HCT116 (cell line): ENCODE measurements at regions not wholly inside any gene's neighbourhood (a gene's known extent, or its start where the extent isn't known, plus 50 kb on each side); places are given as distances from the start of the nearest gene placed in this dataset.

ENCODE experiments used
- CTCF ChIP-seq, 3 experiments: fragments of 200-600 bp in 1 of 3; sonication (generic) in 1 of 3; IDR thresholded peaks in 2 of 3; conservative IDR thresholded peaks in 1 of 3; 2 replicates each; pipeline ENCODE4 v1.5.1; 2012 to 2017; ENCODE audit warnings: low read depth in 2 of 3, low read length in 2 of 3, antibody characterized with exemption in 1 of 3, borderline replicate concordance in 1 of 3, control low read depth in 1 of 3, mild to moderate bottlenecking in 1 of 3, mixed read lengths in 1 of 3, mixed run types in 1 of 3, moderate library complexity in 1 of 3; ENCODE audit not compliant: insufficient read depth in 1 of 3
- EZH2 ChIP-seq: fragments of 200-600 bp; sonication (generic); IDR thresholded peaks from 2 replicates; pipeline ENCODE4 v1.6.1; 2017; ENCODE audit warnings: antibody characterized with exemption, mixed run types
- POLR2A ChIP-seq: IDR thresholded peaks from 2 replicates; pipeline ENCODE4 v1.7.0; 2011; ENCODE audit warnings: borderline replicate concordance; ENCODE audit not compliant: insufficient read depth, insufficient read length; ENCODE audit errors: extremely low read depth
- RAD21 ChIP-seq: IDR thresholded peaks from 2 replicates; pipeline ENCODE4 v1.6.1; 2012; ENCODE audit warnings: low read depth, mild to moderate bottlenecking
- SIN3A ChIP-seq: IDR thresholded peaks from 2 replicates; pipeline ENCODE4 v1.6.1; 2012; ENCODE audit warnings: low read depth
- SRF ChIP-seq: IDR thresholded peaks from 2 replicates; pipeline ENCODE4 v1.6.1; 2012; ENCODE audit warnings: low read depth
- ZBTB33 ChIP-seq: IDR thresholded peaks from 2 replicates; pipeline ENCODE4 v1.6.1; 2011; ENCODE audit warnings: mild to moderate bottlenecking, low read length, moderate library complexity; ENCODE audit not compliant: insufficient replicate concordance; ENCODE audit errors: extremely low read depth

GRCh38 chr5:56430422-56430821 lies 197.3 kb upstream of the ANKRD55 start:
- TF ChIP-seq RAD21 (no peak), CTCF (IDR thresholded peaks at IDR 0.05 in 2 of 3, conservative IDR thresholded peaks at IDR 0.05 in 1 of 3; ENCODE audit: borderline replicate concordance in 1 of 3, insufficient read depth in 1 of 3, low read depth in 2 of 3, low read length in 2 of 3) (no peak), POLR2A (no peak), EZH2 (no peak), SIN3A (no peak), SRF (no peak), ZBTB33 (no peak)
